GM23338 (cell line): ENCODE measurements at regions not wholly inside any gene's neighbourhood (a gene's known extent, or its start where the extent isn't known, plus 50 kb on each side); places are given as distances from the start of the nearest gene placed in this dataset.

ENCODE experiments used
- ATAC-seq: fragments of 200-7000 bp; cut with Tn5 transposase; 3 replicates; pipeline ENCODE4 v1.9.1; 2020
- DNase-seq: peaks from one replicate; pipeline ENCODE4 v3.0.0-alpha.2; 2015; ENCODE audit warnings: low spot score
- H2AFZ ChIP-seq: fragments of 200-600 bp; sonication (generic); 2 replicates; pipeline ENCODE4 v1.8.0; 2016; ENCODE audit warnings: antibody characterized with exemption, mild to moderate bottlenecking, moderate library complexity
- H3F3A ChIP-seq: fragments of 200-600 bp; sonication (generic); replicated peaks from 2 replicates; pipeline ENCODE4 v1.8.0; 2017; ENCODE audit warnings: antibody characterized with exemption, mixed run types, low read depth
- H3K27ac ChIP-seq: fragments of 200-600 bp; sonication (generic); 2 replicates; pipeline ENCODE4 v1.6.1; 2016; ENCODE audit warnings: low read depth
- H3K27me3 ChIP-seq: fragments of 200-600 bp; sonication (generic); 2 replicates; pipeline ENCODE4 v1.8.0; 2016; ENCODE audit warnings: mild to moderate bottlenecking, mixed run types, moderate library complexity; ENCODE audit not compliant: insufficient read depth
- H3K36me3 ChIP-seq: fragments of 200-600 bp; sonication (generic); 2 replicates; pipeline ENCODE4 v1.8.0; 2016; ENCODE audit warnings: mild to moderate bottlenecking; ENCODE audit not compliant: insufficient read depth
- H3K4me1 ChIP-seq: fragments of 200-600 bp; sonication (generic); 2 replicates; pipeline ENCODE4 v1.8.0; 2016; ENCODE audit warnings: mild to moderate bottlenecking, moderate library complexity; ENCODE audit not compliant: insufficient read depth
- H3K4me2 ChIP-seq: fragments of 200-600 bp; sonication (generic); 2 replicates; pipeline ENCODE4 v1.7.1; 2017; ENCODE audit warnings: mixed run types
- H3K4me3 ChIP-seq: fragments of 200-600 bp; sonication (generic); 2 replicates; pipeline ENCODE4 v1.6.1; 2016; ENCODE audit warnings: mixed run types
- H3K79me2 ChIP-seq: fragments of 200-600 bp; sonication (generic); replicated peaks from 2 replicates; pipeline ENCODE4 v1.8.0; 2017; ENCODE audit warnings: mild to moderate bottlenecking; ENCODE audit not compliant: insufficient read depth
- H3K9me2 ChIP-seq: fragments of 200-600 bp; sonication (generic); 2 replicates; pipeline ENCODE4 v1.8.0; 2017; ENCODE audit not compliant: insufficient read depth
- H4K20me1 ChIP-seq: fragments of 200-600 bp; sonication (generic); replicated peaks from 2 replicates; pipeline ENCODE4 v1.8.0; 2017; ENCODE audit warnings: mild to moderate bottlenecking; ENCODE audit not compliant: insufficient read depth
- H3K27ac Mint-ChIP-seq: 2 replicates; pipeline ENCODE4 v1.8.0; 2020; ENCODE audit warnings: inconsistent platforms, mild to moderate bottlenecking, moderate library complexity, mixed read lengths
- H3K27me3 Mint-ChIP-seq: 3 replicates; pipeline ENCODE4 v1.8.0; 2022; ENCODE audit warnings: low read depth, mild to moderate bottlenecking, moderate library complexity, mixed read lengths, inconsistent platforms; ENCODE audit not compliant: insufficient read depth, poor library complexity
- H3K36me3 Mint-ChIP-seq: 3 replicates; pipeline ENCODE4 v1.8.0; 2021; ENCODE audit warnings: low read depth, mild to moderate bottlenecking, inconsistent platforms, moderate library complexity, mixed read lengths
- H3K4me1 Mint-ChIP-seq: 3 replicates; pipeline ENCODE4 v1.8.0; 2020; ENCODE audit warnings: mild to moderate bottlenecking, inconsistent platforms, mixed read lengths
- H3K4me3 Mint-ChIP-seq: 3 replicates; pipeline ENCODE4 v1.8.0; 2021; ENCODE audit warnings: moderate library complexity, mild to moderate bottlenecking, inconsistent platforms, mixed read lengths
- H3K9me3 Mint-ChIP-seq: 3 replicates; pipeline ENCODE4 v1.8.0; 2020; ENCODE audit warnings: moderate library complexity, mild to moderate bottlenecking, inconsistent platforms, mixed read lengths
- EZH2 ChIP-seq: fragments of 200-600 bp; sonication (generic); IDR thresholded peaks from one replicate; pipeline ENCODE4 v1.8.0; 2017; ENCODE audit warnings: antibody characterized with exemption, mild to moderate bottlenecking, low read depth; ENCODE audit not compliant: unreplicated experiment
- EZH2phosphoT487 ChIP-seq: fragments of 200-600 bp; sonication (generic); IDR thresholded peaks from one replicate; pipeline ENCODE4 v1.8.1; 2018; ENCODE audit warnings: antibody characterized with exemption; ENCODE audit not compliant: unreplicated experiment
- JUNB ChIP-seq: IDR thresholded peaks from one replicate; pipeline ENCODE4 v1.6.1; 2016; ENCODE audit warnings: antibody characterized with exemption; ENCODE audit not compliant: unreplicated experiment
- TF ChIP-seq, protein P1 (sequence below): IDR thresholded peaks from one replicate; pipeline ENCODE4 v1.6.1; 2018; ENCODE audit warnings: antibody characterized with exemption; ENCODE audit not compliant: unreplicated experiment
- TF ChIP-seq, protein P2 (sequence below), 2 experiments: fragments of 200-600 bp in 1 of 2; sonication (generic) in 1 of 2; conservative IDR thresholded peaks; 2 replicates each; pipeline versions ENCODE4 v1.5.1 to v1.6.1; 2016 to 2017; ENCODE audit warnings: antibody characterized with exemption in 2 of 2, low read depth in 2 of 2, mild to moderate bottlenecking in 2 of 2, moderate library complexity in 1 of 2
- TF ChIP-seq, protein P3 (sequence below): fragments of 250-450 bp; sonication (Bioruptor Pico); IDR thresholded peaks from 2 replicates; pipeline ENCODE4 v1.5.0; 2020; ENCODE audit warnings: mild to moderate bottlenecking, moderate library complexity
- TF ChIP-seq, protein P4 (sequence below): IDR thresholded peaks from 2 replicates; pipeline ENCODE4 v1.6.1; 2016; ENCODE audit warnings: antibody characterized with exemption

DNA sequence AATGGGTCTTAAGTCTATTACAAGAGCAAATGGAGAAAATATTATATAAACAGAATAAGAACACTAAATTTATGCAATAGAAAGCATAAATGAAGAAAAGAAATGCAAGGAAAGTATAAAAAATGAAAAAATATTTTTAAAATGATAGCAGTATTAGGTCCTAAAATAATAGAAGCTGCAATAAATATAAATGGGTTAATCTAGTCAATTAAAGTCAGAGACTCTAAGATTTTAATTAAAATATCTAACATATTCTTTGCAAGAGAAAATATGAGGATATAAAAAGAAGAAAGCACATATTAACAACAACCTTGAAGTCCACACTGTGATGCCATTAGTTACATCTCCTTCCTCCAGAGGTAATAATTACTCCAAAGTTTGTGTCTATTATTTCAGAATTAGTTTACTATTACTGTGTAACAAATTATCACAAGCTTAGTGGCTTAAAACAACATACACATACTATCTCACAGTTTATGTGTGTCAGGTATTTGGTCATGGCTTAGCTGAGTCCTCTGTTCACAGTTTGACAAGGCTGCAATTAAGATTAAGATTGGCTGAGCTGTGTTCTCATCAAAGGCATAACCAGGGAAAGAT lies 174.9 kb downstream of the NAA11 start:
- no peaks in the 10 kb centered on the region for H3K36me3 ChIP-seq
- no peaks in the 10 kb centered on the region for H3K27me3 Mint-ChIP-seq
- H3K4me1 Mint-ChIP-seq = no peaks in the 10 kb centered on the region
- no peaks in the 10 kb centered on the region for H4K20me1 ChIP-seq
- H3K27ac ChIP-seq = no peak overlapping the region
- H3K9me2 ChIP-seq = no peaks in the 10 kb centered on the region
- no peak overlapping the region for H3K4me3 Mint-ChIP-seq
- H3K4me2 ChIP-seq = no peak overlapping the region
- TF ChIP-seq, protein P1, sequence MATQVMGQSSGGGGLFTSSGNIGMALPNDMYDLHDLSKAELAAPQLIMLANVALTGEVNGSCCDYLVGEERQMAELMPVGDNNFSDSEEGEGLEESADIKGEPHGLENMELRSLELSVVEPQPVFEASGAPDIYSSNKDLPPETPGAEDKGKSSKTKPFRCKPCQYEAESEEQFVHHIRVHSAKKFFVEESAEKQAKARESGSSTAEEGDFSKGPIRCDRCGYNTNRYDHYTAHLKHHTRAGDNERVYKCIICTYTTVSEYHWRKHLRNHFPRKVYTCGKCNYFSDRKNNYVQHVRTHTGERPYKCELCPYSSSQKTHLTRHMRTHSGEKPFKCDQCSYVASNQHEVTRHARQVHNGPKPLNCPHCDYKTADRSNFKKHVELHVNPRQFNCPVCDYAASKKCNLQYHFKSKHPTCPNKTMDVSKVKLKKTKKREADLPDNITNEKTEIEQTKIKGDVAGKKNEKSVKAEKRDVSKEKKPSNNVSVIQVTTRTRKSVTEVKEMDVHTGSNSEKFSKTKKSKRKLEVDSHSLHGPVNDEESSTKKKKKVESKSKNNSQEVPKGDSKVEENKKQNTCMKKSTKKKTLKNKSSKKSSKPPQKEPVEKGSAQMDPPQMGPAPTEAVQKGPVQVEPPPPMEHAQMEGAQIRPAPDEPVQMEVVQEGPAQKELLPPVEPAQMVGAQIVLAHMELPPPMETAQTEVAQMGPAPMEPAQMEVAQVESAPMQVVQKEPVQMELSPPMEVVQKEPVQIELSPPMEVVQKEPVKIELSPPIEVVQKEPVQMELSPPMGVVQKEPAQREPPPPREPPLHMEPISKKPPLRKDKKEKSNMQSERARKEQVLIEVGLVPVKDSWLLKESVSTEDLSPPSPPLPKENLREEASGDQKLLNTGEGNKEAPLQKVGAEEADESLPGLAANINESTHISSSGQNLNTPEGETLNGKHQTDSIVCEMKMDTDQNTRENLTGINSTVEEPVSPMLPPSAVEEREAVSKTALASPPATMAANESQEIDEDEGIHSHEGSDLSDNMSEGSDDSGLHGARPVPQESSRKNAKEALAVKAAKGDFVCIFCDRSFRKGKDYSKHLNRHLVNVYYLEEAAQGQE = no peak
- no peak for TF ChIP-seq EZH2
- TF ChIP-seq, protein P2, sequence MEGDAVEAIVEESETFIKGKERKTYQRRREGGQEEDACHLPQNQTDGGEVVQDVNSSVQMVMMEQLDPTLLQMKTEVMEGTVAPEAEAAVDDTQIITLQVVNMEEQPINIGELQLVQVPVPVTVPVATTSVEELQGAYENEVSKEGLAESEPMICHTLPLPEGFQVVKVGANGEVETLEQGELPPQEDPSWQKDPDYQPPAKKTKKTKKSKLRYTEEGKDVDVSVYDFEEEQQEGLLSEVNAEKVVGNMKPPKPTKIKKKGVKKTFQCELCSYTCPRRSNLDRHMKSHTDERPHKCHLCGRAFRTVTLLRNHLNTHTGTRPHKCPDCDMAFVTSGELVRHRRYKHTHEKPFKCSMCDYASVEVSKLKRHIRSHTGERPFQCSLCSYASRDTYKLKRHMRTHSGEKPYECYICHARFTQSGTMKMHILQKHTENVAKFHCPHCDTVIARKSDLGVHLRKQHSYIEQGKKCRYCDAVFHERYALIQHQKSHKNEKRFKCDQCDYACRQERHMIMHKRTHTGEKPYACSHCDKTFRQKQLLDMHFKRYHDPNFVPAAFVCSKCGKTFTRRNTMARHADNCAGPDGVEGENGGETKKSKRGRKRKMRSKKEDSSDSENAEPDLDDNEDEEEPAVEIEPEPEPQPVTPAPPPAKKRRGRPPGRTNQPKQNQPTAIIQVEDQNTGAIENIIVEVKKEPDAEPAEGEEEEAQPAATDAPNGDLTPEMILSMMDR (conservative IDR thresholded peaks at IDR 0.05; ENCODE audit: low read depth in 2 of 2) = no peak
- no peak for TF ChIP-seq EZH2phosphoT487
- no peak for TF ChIP-seq JUNB
- TF ChIP-seq, protein P3, sequence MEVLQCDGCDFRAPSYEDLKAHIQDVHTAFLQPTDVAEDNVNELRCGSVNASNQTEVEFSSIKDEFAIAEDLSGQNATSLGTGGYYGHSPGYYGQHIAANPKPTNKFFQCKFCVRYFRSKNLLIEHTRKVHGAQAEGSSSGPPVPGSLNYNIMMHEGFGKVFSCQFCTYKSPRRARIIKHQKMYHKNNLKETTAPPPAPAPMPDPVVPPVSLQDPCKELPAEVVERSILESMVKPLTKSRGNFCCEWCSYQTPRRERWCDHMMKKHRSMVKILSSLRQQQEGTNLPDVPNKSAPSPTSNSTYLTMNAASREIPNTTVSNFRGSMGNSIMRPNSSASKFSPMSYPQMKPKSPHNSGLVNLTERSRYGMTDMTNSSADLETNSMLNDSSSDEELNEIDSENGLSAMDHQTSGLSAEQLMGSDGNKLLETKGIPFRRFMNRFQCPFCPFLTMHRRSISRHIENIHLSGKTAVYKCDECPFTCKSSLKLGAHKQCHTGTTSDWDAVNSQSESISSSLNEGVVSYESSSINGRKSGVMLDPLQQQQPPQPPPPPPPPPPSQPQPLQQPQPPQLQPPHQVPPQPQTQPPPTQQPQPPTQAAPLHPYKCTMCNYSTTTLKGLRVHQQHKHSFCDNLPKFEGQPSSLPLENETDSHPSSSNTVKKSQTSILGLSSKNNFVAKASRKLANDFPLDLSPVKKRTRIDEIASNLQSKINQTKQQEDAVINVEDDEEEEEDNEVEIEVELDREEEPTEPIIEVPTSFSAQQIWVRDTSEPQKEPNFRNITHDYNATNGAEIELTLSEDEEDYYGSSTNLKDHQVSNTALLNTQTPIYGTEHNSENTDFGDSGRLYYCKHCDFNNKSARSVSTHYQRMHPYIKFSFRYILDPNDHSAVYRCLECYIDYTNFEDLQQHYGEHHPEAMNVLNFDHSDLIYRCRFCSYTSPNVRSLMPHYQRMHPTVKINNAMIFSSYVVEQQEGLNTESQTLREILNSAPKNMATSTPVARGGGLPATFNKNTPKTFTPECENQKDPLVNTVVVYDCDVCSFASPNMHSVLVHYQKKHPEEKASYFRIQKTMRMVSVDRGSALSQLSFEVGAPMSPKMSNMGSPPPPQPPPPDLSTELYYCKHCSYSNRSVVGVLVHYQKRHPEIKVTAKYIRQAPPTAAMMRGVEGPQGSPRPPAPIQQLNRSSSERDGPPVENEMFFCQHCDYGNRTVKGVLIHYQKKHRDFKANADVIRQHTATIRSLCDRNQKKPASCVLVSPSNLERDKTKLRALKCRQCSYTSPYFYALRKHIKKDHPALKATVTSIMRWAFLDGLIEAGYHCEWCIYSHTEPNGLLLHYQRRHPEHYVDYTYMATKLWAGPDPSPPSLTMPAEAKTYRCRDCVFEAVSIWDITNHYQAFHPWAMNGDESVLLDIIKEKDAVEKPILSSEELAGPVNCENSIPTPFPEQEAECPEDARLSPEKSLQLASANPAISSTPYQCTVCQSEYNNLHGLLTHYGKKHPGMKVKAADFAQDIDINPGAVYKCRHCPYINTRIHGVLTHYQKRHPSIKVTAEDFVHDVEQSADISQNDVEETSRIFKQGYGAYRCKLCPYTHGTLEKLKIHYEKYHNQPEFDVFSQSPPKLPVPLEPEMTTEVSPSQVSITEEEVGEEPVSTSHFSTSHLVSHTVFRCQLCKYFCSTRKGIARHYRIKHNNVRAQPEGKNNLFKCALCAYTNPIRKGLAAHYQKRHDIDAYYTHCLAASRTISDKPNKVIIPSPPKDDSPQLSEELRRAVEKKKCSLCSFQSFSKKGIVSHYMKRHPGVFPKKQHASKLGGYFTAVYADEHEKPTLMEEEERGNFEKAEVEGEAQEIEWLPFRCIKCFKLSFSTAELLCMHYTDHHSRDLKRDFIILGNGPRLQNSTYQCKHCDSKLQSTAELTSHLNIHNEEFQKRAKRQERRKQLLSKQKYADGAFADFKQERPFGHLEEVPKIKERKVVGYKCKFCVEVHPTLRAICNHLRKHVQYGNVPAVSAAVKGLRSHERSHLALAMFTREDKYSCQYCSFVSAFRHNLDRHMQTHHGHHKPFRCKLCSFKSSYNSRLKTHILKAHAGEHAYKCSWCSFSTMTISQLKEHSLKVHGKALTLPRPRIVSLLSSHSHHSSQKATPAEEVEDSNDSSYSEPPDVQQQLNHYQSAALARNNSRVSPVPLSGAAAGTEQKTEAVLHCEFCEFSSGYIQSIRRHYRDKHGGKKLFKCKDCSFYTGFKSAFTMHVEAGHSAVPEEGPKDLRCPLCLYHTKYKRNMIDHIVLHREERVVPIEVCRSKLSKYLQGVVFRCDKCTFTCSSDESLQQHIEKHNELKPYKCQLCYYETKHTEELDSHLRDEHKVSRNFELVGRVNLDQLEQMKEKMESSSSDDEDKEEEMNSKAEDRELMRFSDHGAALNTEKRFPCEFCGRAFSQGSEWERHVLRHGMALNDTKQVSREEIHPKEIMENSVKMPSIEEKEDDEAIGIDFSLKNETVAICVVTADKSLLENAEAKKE = no peak
- TF ChIP-seq, protein P4, sequence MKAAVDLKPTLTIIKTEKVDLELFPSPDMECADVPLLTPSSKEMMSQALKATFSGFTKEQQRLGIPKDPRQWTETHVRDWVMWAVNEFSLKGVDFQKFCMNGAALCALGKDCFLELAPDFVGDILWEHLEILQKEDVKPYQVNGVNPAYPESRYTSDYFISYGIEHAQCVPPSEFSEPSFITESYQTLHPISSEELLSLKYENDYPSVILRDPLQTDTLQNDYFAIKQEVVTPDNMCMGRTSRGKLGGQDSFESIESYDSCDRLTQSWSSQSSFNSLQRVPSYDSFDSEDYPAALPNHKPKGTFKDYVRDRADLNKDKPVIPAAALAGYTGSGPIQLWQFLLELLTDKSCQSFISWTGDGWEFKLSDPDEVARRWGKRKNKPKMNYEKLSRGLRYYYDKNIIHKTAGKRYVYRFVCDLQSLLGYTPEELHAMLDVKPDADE = no peak
- H3K9me3 Mint-ChIP-seq = no peaks in the 10 kb centered on the region
- H3K4me1 ChIP-seq = no peaks in the 10 kb centered on the region
- H3K27me3 ChIP-seq = no peaks in the 10 kb centered on the region
- H3K4me3 ChIP-seq = no peak overlapping the region
- H3K79me2 ChIP-seq = no peaks in the 10 kb centered on the region
- no peak overlapping the region for H3K27ac Mint-ChIP-seq
- no peaks in the 10 kb centered on the region for H3K36me3 Mint-ChIP-seq
- DNase-seq (no peak), ATAC-seq (no peak)
- H3F3A ChIP-seq = no peaks in the 10 kb centered on the region
- no peak overlapping the region for H2AFZ ChIP-seq
